ENCODE measurements at regions not wholly inside any gene's neighbourhood (a gene's known extent, or its start where the extent isn't known, plus 50 kb on each side); places are given as distances from the start of the nearest gene placed in this dataset.

DNA sequence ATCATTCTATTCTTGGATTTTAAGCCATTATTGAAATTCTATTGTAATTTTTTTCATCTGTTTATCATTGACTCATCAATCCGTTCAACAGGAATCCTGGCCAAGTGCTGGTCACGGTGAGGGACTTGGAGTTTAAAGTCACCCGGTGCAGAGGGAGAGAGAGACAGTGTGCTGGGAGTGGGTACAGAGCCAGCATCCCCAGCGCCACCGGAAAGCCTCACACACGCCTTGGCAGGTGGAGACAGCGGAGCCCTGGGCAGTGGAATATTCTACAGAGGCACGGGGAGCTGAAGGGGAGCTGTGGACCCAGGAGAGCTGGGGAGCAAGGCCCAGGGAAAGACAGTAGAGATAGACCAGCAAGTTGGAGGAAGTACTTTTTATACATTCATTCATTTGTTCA is 787.6 kb downstream of the BRD1 start:
- Mint-ChIP-seq H3K4me1 (no peaks in the 10 kb centered on the region), H3K27me3 (ENCODE audit: low read depth in 2 of 2) (peaks cover 0 to 3% of the 10 kb centered on the region in 2 donors), H3K9me3 (peaks cover 4 to 5% of the 10 kb centered on the region in 2 donors), H3K27ac (no peak overlapping the region), H3K4me3 (no peak overlapping the region), H3K36me3 (no peaks in the 10 kb centered on the region)
- Histone ChIP-seq H3K36me3 (ENCODE audit: control insufficient read depth, insufficient read depth, low read length) (no peaks in the 10 kb centered on the region), H3K9me3 (ENCODE audit: control insufficient read depth, insufficient read depth, low read length) (no peaks in the 10 kb centered on the region), H3K4me1 (ENCODE audit: control insufficient read depth, insufficient read depth, low read length) (no peaks in the 10 kb centered on the region), H3K27ac (ENCODE audit: low read length) (no peak overlapping the region), H3K27me3 (ENCODE audit: control insufficient read depth, insufficient read depth, low read length) (no peaks in the 10 kb centered on the region), H3K4me3 (ENCODE audit: low read length) (no peak overlapping the region)
- DNase-seq (no peak), ATAC-seq (no peak)
- 75% methylated on average over 8 of the region's 8 CpGs for WGBS (ENCODE audit: insufficient coverage)
- TF ChIP-seq, protein P1, sequence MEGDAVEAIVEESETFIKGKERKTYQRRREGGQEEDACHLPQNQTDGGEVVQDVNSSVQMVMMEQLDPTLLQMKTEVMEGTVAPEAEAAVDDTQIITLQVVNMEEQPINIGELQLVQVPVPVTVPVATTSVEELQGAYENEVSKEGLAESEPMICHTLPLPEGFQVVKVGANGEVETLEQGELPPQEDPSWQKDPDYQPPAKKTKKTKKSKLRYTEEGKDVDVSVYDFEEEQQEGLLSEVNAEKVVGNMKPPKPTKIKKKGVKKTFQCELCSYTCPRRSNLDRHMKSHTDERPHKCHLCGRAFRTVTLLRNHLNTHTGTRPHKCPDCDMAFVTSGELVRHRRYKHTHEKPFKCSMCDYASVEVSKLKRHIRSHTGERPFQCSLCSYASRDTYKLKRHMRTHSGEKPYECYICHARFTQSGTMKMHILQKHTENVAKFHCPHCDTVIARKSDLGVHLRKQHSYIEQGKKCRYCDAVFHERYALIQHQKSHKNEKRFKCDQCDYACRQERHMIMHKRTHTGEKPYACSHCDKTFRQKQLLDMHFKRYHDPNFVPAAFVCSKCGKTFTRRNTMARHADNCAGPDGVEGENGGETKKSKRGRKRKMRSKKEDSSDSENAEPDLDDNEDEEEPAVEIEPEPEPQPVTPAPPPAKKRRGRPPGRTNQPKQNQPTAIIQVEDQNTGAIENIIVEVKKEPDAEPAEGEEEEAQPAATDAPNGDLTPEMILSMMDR (IDR thresholded peaks at IDR 0.05): no peak
- intact Hi-C loops (cut with micrococcal nuclease): no loop called here

DNA sequence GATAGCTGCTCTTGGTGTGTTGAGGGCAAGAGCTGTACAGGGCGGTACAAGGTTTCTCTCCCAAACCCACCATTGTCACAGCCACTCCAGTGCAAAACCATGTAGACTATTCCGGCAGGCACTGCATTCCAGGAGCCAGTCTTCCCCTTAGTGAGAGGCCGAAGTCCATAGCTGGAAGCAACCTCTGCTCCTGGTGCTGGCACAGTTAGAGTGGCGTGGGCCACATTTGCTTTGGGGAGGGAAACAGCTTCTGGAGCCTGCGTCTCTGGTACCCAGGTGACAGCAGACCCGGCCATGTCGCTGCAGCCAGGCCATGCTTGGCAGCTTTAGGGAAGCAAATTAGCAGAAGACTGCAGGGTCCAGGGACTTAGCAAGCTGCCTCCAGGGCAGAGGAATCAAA is 788.0 kb downstream of the BRD1 start:
- Mint-ChIP-seq H3K27ac (no peak overlapping the region), H3K4me3 (no peak overlapping the region), H3K36me3 (no peaks in the 10 kb centered on the region), H3K9me3 (peaks cover 4 to 5% of the 10 kb centered on the region in 2 donors), H3K27me3 (ENCODE audit: low read depth in 2 of 2) (peaks cover 0 to 3% of the 10 kb centered on the region in 2 donors), H3K4me1 (no peaks in the 10 kb centered on the region)
- H3K4me3 ChIP-seq (ENCODE audit: low read length): no peak overlapping the region
- no peaks in the 10 kb centered on the region for H3K36me3 ChIP-seq (ENCODE audit: control insufficient read depth, insufficient read depth, low read length)
- DNase-seq (no peak), ATAC-seq (no peak)
- H3K27me3 ChIP-seq (ENCODE audit: control insufficient read depth, insufficient read depth, low read length): no peaks in the 10 kb centered on the region
- no peak overlapping the region for H3K27ac ChIP-seq (ENCODE audit: low read length)
- intact Hi-C loops (cut with micrococcal nuclease): no loop called here
- WGBS (ENCODE audit: insufficient coverage): 84% methylated on average over 7 of the region's 7 CpGs
- H3K9me3 ChIP-seq (ENCODE audit: control insufficient read depth, insufficient read depth, low read length): no peaks in the 10 kb centered on the region
- no peaks in the 10 kb centered on the region for H3K4me1 ChIP-seq (ENCODE audit: control insufficient read depth, insufficient read depth, low read length)
- TF ChIP-seq, protein P1 (IDR thresholded peaks at IDR 0.05): no peak

DNA sequence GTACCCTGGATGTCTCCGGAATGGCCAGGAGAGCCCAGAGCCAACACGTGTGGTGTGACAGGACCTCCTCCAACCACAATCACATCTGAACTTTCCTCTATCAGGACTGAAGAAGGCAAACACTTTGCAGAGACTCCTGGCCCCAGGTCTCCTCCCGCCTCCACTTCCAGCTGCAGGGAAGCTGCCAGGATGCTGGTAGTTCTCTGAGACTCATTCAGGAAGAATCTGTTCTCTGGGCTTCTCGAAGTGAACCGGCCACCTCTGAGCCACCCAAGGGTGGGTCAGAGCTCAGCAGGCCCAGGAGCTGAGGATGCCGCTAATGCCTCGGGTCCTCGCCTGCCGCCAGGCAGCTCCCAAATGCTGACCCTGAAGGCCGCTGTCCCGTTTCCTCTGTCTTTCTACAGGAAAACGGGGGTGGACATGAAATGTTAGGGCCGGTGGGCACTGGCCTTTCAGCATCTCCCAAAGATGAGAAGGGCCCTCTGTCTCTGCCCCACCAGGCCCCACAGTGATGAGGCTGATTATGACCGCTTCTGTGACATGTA is 789.9 kb downstream of the BRD1 start:
- Mint-ChIP-seq H3K4me3 (no peak overlapping the region), H3K9me3 (peaks cover 4 to 5% of the 10 kb centered on the region in 2 donors), H3K27me3 (ENCODE audit: low read depth in 2 of 2) (no peaks in the 10 kb centered on the region), H3K4me1 (no peaks in the 10 kb centered on the region), H3K27ac (no peak overlapping the region), H3K36me3 (no peaks in the 10 kb centered on the region)
- Histone ChIP-seq H3K27me3 (ENCODE audit: control insufficient read depth, insufficient read depth, low read length) (no peaks in the 10 kb centered on the region), H3K36me3 (ENCODE audit: control insufficient read depth, insufficient read depth, low read length) (no peaks in the 10 kb centered on the region), H3K4me3 (ENCODE audit: low read length) (no peak overlapping the region), H3K4me1 (ENCODE audit: control insufficient read depth, insufficient read depth, low read length) (no peaks in the 10 kb centered on the region), H3K9me3 (ENCODE audit: control insufficient read depth, insufficient read depth, low read length) (no peaks in the 10 kb centered on the region), H3K27ac (ENCODE audit: low read length) (no peak overlapping the region)
- WGBS (ENCODE audit: insufficient coverage): 91% methylated on average over 14 of the region's 14 CpGs
- intact Hi-C loops (cut with micrococcal nuclease): no loop called here
- no peak for DNase-seq
- TF ChIP-seq, protein P1 (IDR thresholded peaks at IDR 0.05): no peak
- no peak for ATAC-seq

DNA sequence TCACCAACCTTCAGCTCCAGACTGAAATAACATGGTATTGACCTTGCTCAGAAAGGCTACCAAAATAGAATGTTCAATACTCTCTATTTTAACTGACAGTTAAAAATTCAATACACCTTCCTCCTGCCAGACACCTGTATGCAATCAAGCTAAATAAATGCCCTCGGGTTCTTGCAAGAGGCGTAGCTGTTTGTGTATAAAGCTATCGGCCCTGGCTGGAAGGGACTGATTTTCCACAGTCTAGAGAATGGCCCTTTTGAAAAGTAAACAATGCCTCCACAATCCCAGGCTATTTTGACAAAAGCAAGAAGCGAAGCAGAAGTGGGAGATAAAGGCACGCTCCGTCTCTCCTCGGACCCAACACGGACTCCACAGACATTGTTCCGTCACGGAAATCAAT is 791.2 kb downstream of the BRD1 start:
- no peaks in the 10 kb centered on the region for H3K4me1 ChIP-seq (ENCODE audit: control insufficient read depth, insufficient read depth, low read length)
- no peak for DNase-seq
- ATAC-seq: no peak
- no peaks in the 10 kb centered on the region for H3K27me3 ChIP-seq (ENCODE audit: control insufficient read depth, insufficient read depth, low read length)
- peaks cover 0 to 4% of the 10 kb centered on the region in 2 donors for H3K27me3 Mint-ChIP-seq (ENCODE audit: low read depth in 2 of 2)
- intact Hi-C loops (cut with micrococcal nuclease): no loop called here
- H3K4me1 Mint-ChIP-seq: no peaks in the 10 kb centered on the region
- H3K9me3 ChIP-seq (ENCODE audit: control insufficient read depth, insufficient read depth, low read length): no peaks in the 10 kb centered on the region
- H3K4me3 ChIP-seq (ENCODE audit: low read length): no peak overlapping the region
- H3K4me3 Mint-ChIP-seq: no peak overlapping the region
- peaks cover 4 to 5% of the 10 kb centered on the region in 2 donors for H3K9me3 Mint-ChIP-seq
- 94% methylated on average over 10 of the region's 10 CpGs for WGBS (ENCODE audit: insufficient coverage)
- no peaks in the 10 kb centered on the region for H3K36me3 ChIP-seq (ENCODE audit: control insufficient read depth, insufficient read depth, low read length)
- H3K27ac ChIP-seq (ENCODE audit: low read length): no peak overlapping the region
- TF ChIP-seq, protein P1 (IDR thresholded peaks at IDR 0.05): no peak
- no peak overlapping the region for H3K27ac Mint-ChIP-seq
- H3K36me3 Mint-ChIP-seq: no peaks in the 10 kb centered on the region
